Astrocyte (in vitro differentiated cells and primary cell): ENCODE measurements at regions not wholly inside any gene's neighbourhood (a gene's known extent, or its start where the extent isn't known, plus 50 kb on each side); places are given as distances from the start of the nearest gene placed in this dataset.
A peak's percentile ranks its signal among the peaks of the same experiment; 100 is the strongest.

ENCODE experiments used
- DNase-seq: peaks from one replicate; pipeline ENCODE4 v3.0.0-alpha.2; 2010; ENCODE audit warnings: low read depth
- FAIRE-seq: peaks from 2 replicates; lab custom pipeline; 2011; peaks lifted over from hg19 to GRCh38; lab: Jason Lieb, UNC
- H2AFZ ChIP-seq: 2 replicates; pipeline ENCODE4 v1.6.0; 2012; ENCODE audit warnings: low read depth, low read length, inconsistent platforms
- H3K27ac ChIP-seq: 2 replicates; pipeline ENCODE4 v1.5.1; 2011; ENCODE audit warnings: low read depth, low read length, inconsistent platforms
- H3K27me3 ChIP-seq: 2 replicates; pipeline ENCODE4 v1.6.0; 2011; ENCODE audit warnings: low read length, inconsistent platforms; ENCODE audit not compliant: insufficient read depth
- H3K36me3 ChIP-seq: 2 replicates; pipeline ENCODE4 v1.5.1; 2011; ENCODE audit warnings: low read length, inconsistent platforms; ENCODE audit not compliant: insufficient read depth
- H3K4me1 ChIP-seq: 2 replicates; pipeline ENCODE4 v1.5.1; 2011; ENCODE audit warnings: low read length, inconsistent platforms; ENCODE audit not compliant: insufficient read depth
- H3K4me2 ChIP-seq: 2 replicates; pipeline ENCODE4 v1.6.0; 2012; ENCODE audit warnings: low read length, inconsistent platforms
- H3K4me3 ChIP-seq: 2 replicates; pipeline ENCODE4 v1.5.1; 2011; ENCODE audit warnings: low read depth, mild to moderate bottlenecking, low read length, inconsistent platforms; ENCODE audit not compliant: insufficient read depth
- H3K79me2 ChIP-seq: 2 replicates; pipeline ENCODE4 v1.6.0; 2012; ENCODE audit warnings: mild to moderate bottlenecking, low read length, inconsistent platforms; ENCODE audit not compliant: insufficient read depth
- H3K9ac ChIP-seq: 2 replicates; pipeline ENCODE4 v1.6.0; 2012; ENCODE audit warnings: mild to moderate bottlenecking, low read length, inconsistent platforms
- H3K9me3 ChIP-seq: 2 replicates; pipeline ENCODE4 v1.5.1; 2012; ENCODE audit warnings: low read depth, mild to moderate bottlenecking, low read length, inconsistent platforms; ENCODE audit not compliant: insufficient read depth
- H4K20me1 ChIP-seq: 2 replicates; pipeline ENCODE4 v1.6.0; 2012; ENCODE audit warnings: low read length, inconsistent platforms; ENCODE audit not compliant: insufficient read depth
- H3K27ac Mint-ChIP-seq: one replicate; pipeline ENCODE4 v1.8.0; 2021; ENCODE audit warnings: mild to moderate bottlenecking, mixed read lengths; ENCODE audit not compliant: unreplicated experiment
- H3K27me3 Mint-ChIP-seq: one replicate; pipeline ENCODE4 v1.8.0; 2021; ENCODE audit warnings: low read depth, mixed read lengths; ENCODE audit not compliant: unreplicated experiment
- H3K36me3 Mint-ChIP-seq: one replicate; pipeline ENCODE4 v1.8.0; 2021; ENCODE audit warnings: low read depth, mixed read lengths; ENCODE audit not compliant: unreplicated experiment
- H3K4me1 Mint-ChIP-seq: one replicate; pipeline ENCODE4 v1.8.0; 2021; ENCODE audit warnings: low read depth, mixed read lengths; ENCODE audit not compliant: unreplicated experiment
- H3K4me3 Mint-ChIP-seq: one replicate; pipeline ENCODE4 v1.8.0; 2021; ENCODE audit warnings: mild to moderate bottlenecking, moderate library complexity, mixed read lengths; ENCODE audit not compliant: unreplicated experiment
- H3K9me3 Mint-ChIP-seq: one replicate; pipeline ENCODE4 v1.8.0; 2021; ENCODE audit warnings: mild to moderate bottlenecking, mixed read lengths; ENCODE audit not compliant: unreplicated experiment
- CTCF ChIP-seq: IDR thresholded peaks from 2 replicates; pipeline ENCODE4 v1.5.1; 2011; ENCODE audit warnings: low read depth, mild to moderate bottlenecking, inconsistent platforms, low read length, moderate library complexity; ENCODE audit not compliant: insufficient read depth
- EZH2 ChIP-seq: IDR thresholded peaks from 2 replicates; pipeline ENCODE4 v1.6.1; 2012; ENCODE audit warnings: mild to moderate bottlenecking, low read length, inconsistent platforms; ENCODE audit not compliant: insufficient read depth

GRCh38 chr15:61467823-61468222 lies 238.7 kb upstream of the RORA start:
- no peak overlapping the region for H3K4me2 ChIP-seq
- Mint-ChIP-seq H3K27ac (no peak overlapping the region), H3K4me1 (peaks cover 4% of the 10 kb centered on the region), H3K9me3 (no peaks in the 10 kb centered on the region), H3K27me3 (no peaks in the 10 kb centered on the region), H3K4me3 (no peak overlapping the region), H3K36me3 (no peaks in the 10 kb centered on the region)
- DNase-seq (no peak), FAIRE-seq (no peak)
- H2AFZ ChIP-seq, result no peak overlapping the region
- TF ChIP-seq CTCF (no peak), EZH2 (no peak)
- H3K27ac ChIP-seq, result no peak overlapping the region
- H3K27me3 ChIP-seq, result no peaks in the 10 kb centered on the region
- no peaks in the 10 kb centered on the region for H4K20me1 ChIP-seq
- H3K9me3 ChIP-seq, result no peaks in the 10 kb centered on the region
- no peaks in the 10 kb centered on the region for H3K79me2 ChIP-seq
- no peaks in the 10 kb centered on the region for H3K36me3 ChIP-seq
- no peaks in the 10 kb centered on the region for H3K4me1 ChIP-seq
- no peak overlapping the region for H3K9ac ChIP-seq
- H3K4me3 ChIP-seq, result no peak overlapping the region

GRCh38 chr15:61459785-61460707 lies 230.9 kb upstream of the RORA start:
- H3K9ac ChIP-seq, result no peak overlapping the region
- no peak overlapping the region for H3K27ac ChIP-seq
- Mint-ChIP-seq H3K4me3 (no peak overlapping the region), H3K4me1 (peaks cover 10% of the 10 kb centered on the region), H3K27ac (peak overlapping the region; percentile 44), H3K27me3 (no peaks in the 10 kb centered on the region), H3K36me3 (no peaks in the 10 kb centered on the region), H3K9me3 (no peaks in the 10 kb centered on the region)
- DNase-seq (peak; percentile 29), FAIRE-seq (no peak)
- TF ChIP-seq CTCF, result no peak
- no peak for TF ChIP-seq EZH2
- H3K9me3 ChIP-seq, result no peaks in the 10 kb centered on the region
- H3K36me3 ChIP-seq, result no peaks in the 10 kb centered on the region
- no peaks in the 10 kb centered on the region for H3K79me2 ChIP-seq
- no peak overlapping the region for H3K4me3 ChIP-seq
- H3K27me3 ChIP-seq, result no peaks in the 10 kb centered on the region
- H4K20me1 ChIP-seq, result no peaks in the 10 kb centered on the region
- H3K4me1 ChIP-seq, result peaks cover 9% of the 10 kb centered on the region
- peak overlapping the region; percentile 63 for H3K4me2 ChIP-seq
- H2AFZ ChIP-seq, result no peak overlapping the region
